Uterus (tissue), 2 donors: ENCODE measurements at regions not wholly inside any gene's neighbourhood (a gene's known extent, or its start where the extent isn't known, plus 50 kb on each side); places are given as distances from the start of the nearest gene placed in this dataset.

Experiments
- POLR2A ChIP-seq, 2 donors: fragments of 450-650 bp; IDR thresholded peaks; one replicate each; pipeline ENCODE4 v1.6.1; 2016; ENCODE audit warnings: antibody characterized with exemption in 2 of 2, mild to moderate bottlenecking in 1 of 2, moderate library complexity in 1 of 2
- TF ChIP-seq, protein P1 (sequence below), 4 experiments: fragments of 200-600 bp in 2 of 4; fragments of 450-650 bp in 2 of 4; sonication (generic) in 2 of 4; IDR thresholded peaks; one replicate each; pipeline ENCODE4 v1.5.1; 2016 to 2019; ENCODE audit warnings: antibody characterized with exemption in 4 of 4, mild to moderate bottlenecking in 2 of 4, moderate library complexity in 1 of 4

DNA sequence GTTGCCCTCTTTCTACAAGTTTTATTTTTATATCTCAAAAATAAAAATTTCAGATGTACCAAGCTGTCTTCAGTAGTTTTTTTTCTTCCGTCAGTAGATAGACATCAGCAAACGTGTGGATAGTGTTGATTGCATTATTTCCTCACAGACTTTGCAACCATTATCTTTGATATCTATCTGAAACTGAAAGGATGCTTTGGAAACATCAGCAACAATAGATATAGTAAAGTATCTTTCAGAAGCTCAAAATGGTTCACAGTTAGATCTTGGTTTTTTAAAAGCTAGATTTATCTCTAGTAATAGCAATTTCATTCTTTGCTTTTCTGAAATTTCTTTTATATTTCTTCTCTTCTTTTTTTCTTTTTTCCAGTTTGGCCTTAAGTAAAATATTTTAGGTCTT, 246.9 kb upstream of the PCDH7 start:
- TF ChIP-seq, protein P1, sequence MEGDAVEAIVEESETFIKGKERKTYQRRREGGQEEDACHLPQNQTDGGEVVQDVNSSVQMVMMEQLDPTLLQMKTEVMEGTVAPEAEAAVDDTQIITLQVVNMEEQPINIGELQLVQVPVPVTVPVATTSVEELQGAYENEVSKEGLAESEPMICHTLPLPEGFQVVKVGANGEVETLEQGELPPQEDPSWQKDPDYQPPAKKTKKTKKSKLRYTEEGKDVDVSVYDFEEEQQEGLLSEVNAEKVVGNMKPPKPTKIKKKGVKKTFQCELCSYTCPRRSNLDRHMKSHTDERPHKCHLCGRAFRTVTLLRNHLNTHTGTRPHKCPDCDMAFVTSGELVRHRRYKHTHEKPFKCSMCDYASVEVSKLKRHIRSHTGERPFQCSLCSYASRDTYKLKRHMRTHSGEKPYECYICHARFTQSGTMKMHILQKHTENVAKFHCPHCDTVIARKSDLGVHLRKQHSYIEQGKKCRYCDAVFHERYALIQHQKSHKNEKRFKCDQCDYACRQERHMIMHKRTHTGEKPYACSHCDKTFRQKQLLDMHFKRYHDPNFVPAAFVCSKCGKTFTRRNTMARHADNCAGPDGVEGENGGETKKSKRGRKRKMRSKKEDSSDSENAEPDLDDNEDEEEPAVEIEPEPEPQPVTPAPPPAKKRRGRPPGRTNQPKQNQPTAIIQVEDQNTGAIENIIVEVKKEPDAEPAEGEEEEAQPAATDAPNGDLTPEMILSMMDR (IDR thresholded peaks at IDR 0.05), result no peak
- TF ChIP-seq POLR2A (IDR thresholded peaks at IDR 0.05), result no peak
